Trophoblast cell (in vitro differentiated cells and primary cell): ENCODE measurements at regions not wholly inside any gene's neighbourhood (a gene's known extent, or its start where the extent isn't known, plus 50 kb on each side); places are given as distances from the start of the nearest gene placed in this dataset.

ENCODE experiments used
- DNase-seq, 2 donors: peaks; one replicate each; pipeline ENCODE4 v3.0.0-alpha.2; 2016
- H2AFZ ChIP-seq: 2 replicates; pipeline ENCODE4 v1.6.1; 2013; ENCODE audit warnings: low read length, moderate library complexity, mild to moderate bottlenecking; ENCODE audit not compliant: insufficient read depth, poor library complexity
- H2AK5ac ChIP-seq: 2 replicates; pipeline ENCODE4 v1.6.1; 2013; ENCODE audit warnings: mild to moderate bottlenecking, low read length
- H2BK120ac ChIP-seq: 2 replicates; pipeline ENCODE4 v1.6.1; 2013; ENCODE audit warnings: low read length, mild to moderate bottlenecking, moderate library complexity; ENCODE audit not compliant: insufficient read depth, poor library complexity
- H2BK12ac ChIP-seq: 2 replicates; pipeline ENCODE4 v1.6.1; 2013; ENCODE audit warnings: mild to moderate bottlenecking, low read length, moderate library complexity
- H2BK5ac ChIP-seq: 2 replicates; pipeline ENCODE4 v1.6.1; 2013; ENCODE audit warnings: low read length, low read depth, moderate library complexity, mild to moderate bottlenecking; ENCODE audit not compliant: poor library complexity
- H3K14ac ChIP-seq: 2 replicates; pipeline ENCODE4 v1.6.1; 2013; ENCODE audit warnings: mild to moderate bottlenecking, low read length
- H3K18ac ChIP-seq: 2 replicates; pipeline ENCODE4 v1.6.1; 2013; ENCODE audit warnings: mild to moderate bottlenecking, low read length
- H3K23ac ChIP-seq: 2 replicates; pipeline ENCODE4 v1.6.1; 2013; ENCODE audit warnings: low read length
- H3K27ac ChIP-seq: 2 replicates; pipeline ENCODE4 v1.5.1; 2013; ENCODE audit warnings: low read depth, mild to moderate bottlenecking, inconsistent platforms, low read length, moderate library complexity
- H3K27me3 ChIP-seq: 2 replicates; pipeline ENCODE4 v1.6.1; 2013; ENCODE audit warnings: inconsistent platforms, mild to moderate bottlenecking, low read length, moderate library complexity; ENCODE audit not compliant: insufficient read depth
- H3K36me3 ChIP-seq, 2 experiments: 1 replicate in 1 of 2; 2 replicates in 1 of 2; pipeline ENCODE4 v1.6.1; 2013; ENCODE audit warnings: low read length in 2 of 2, mild to moderate bottlenecking in 2 of 2, moderate library complexity in 1 of 2; ENCODE audit not compliant: insufficient read depth in 2 of 2, control insufficient read depth in 1 of 2
- H3K4ac ChIP-seq: 2 replicates; pipeline ENCODE4 v1.6.1; 2013; ENCODE audit warnings: low read depth, mild to moderate bottlenecking, low read length, moderate library complexity
- H3K4me1 ChIP-seq, 2 experiments: 1 replicate in 1 of 2; 2 replicates in 1 of 2; pipeline ENCODE4 v1.6.1; 2013; ENCODE audit warnings: low read length in 2 of 2, mild to moderate bottlenecking in 2 of 2, moderate library complexity in 1 of 2; ENCODE audit not compliant: insufficient read depth in 2 of 2, control insufficient read depth in 1 of 2
- H3K4me2 ChIP-seq: 2 replicates; pipeline ENCODE4 v1.6.1; 2013; ENCODE audit warnings: inconsistent platforms, mild to moderate bottlenecking, low read length, moderate library complexity
- H3K4me3 ChIP-seq: 2 replicates; pipeline ENCODE4 v1.5.1; 2013; ENCODE audit warnings: mild to moderate bottlenecking, low read depth, low read length, inconsistent platforms
- H3K79me1 ChIP-seq: one replicate; pipeline ENCODE4 v1.6.1; 2013; ENCODE audit warnings: low read length
- H3K79me2 ChIP-seq: 2 replicates; pipeline ENCODE4 v1.6.1; 2013; ENCODE audit warnings: low read length, mild to moderate bottlenecking; ENCODE audit not compliant: control insufficient read depth, insufficient read depth, poor library complexity
- H3K9ac ChIP-seq: 2 replicates; pipeline ENCODE4 v1.6.1; 2013; ENCODE audit warnings: mild to moderate bottlenecking, low read length
- H3K9me3 ChIP-seq: 2 replicates; pipeline ENCODE4 v1.6.1; 2013; ENCODE audit warnings: low read depth, mild to moderate bottlenecking, control low read depth, inconsistent platforms, low read length; ENCODE audit not compliant: insufficient read depth
- H4K12ac ChIP-seq: 2 replicates; pipeline ENCODE4 v1.6.1; 2013; ENCODE audit warnings: low read depth, mild to moderate bottlenecking, low read length, moderate library complexity
- H4K8ac ChIP-seq: 2 replicates; pipeline ENCODE4 v1.6.1; 2013; ENCODE audit warnings: low read depth, mild to moderate bottlenecking, low read length, moderate library complexity
- H4K91ac ChIP-seq: one replicate; pipeline ENCODE4 v1.6.1; 2013; ENCODE audit warnings: low read depth, mild to moderate bottlenecking, low read length, moderate library complexity
- whole genome bisulfite sequencing: extraction: QIAGEN DNeasy Blood & Tissue Kit; methylation state at CpG from one replicate; pipeline ENCODE4 v1.1.7; 2013; ENCODE audit warnings: missing lambda C conversion rate; ENCODE audit not compliant: insufficient read length, insufficient coverage; ENCODE audit errors: extremely low coverage; 5-methylcytosine and 5-hydroxymethylcytosine counted together

DNA sequence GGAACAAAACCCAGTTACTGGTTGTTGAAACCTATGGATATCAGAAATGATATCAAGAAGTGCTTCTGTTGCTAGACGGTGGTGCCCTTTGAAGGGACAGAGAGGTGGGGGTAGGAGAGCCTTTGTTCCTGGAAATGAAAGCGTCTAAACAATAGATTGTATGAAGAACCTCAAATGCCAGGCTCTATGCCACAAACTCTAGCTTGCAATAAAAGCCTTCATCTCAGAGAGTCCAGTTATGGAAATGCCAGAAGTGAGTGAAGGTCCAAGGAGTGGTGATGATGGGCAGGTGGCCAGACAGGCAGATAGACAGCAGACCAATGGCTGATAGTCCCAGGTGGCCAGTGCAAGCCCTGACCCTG is 414.1 kb upstream of the PROX1 start:
- no peak overlapping the region for H3K23ac ChIP-seq
- no peak overlapping the region for H2AFZ ChIP-seq
- H3K4ac ChIP-seq: no peak overlapping the region
- no peak overlapping the region for H2BK5ac ChIP-seq
- H3K36me3 ChIP-seq: no peaks in the 10 kb centered on the region
- H3K4me3 ChIP-seq: no peak overlapping the region
- no peaks in the 10 kb centered on the region for H3K79me2 ChIP-seq
- H4K91ac ChIP-seq: no peak overlapping the region
- no peak for DNase-seq
- no peak overlapping the region for H3K14ac ChIP-seq
- peaks cover 4% of the 10 kb centered on the region for H3K9me3 ChIP-seq
- H3K27ac ChIP-seq: no peak overlapping the region
- no peaks in the 10 kb centered on the region for H3K4me1 ChIP-seq
- H2BK120ac ChIP-seq: no peak overlapping the region
- no peak overlapping the region for H2AK5ac ChIP-seq
- no peak overlapping the region for H3K4me2 ChIP-seq
- no peaks in the 10 kb centered on the region for H3K27me3 ChIP-seq
- no peak overlapping the region for H4K8ac ChIP-seq
- no peak overlapping the region for H4K12ac ChIP-seq
- no peak overlapping the region for H3K18ac ChIP-seq
- H3K79me1 ChIP-seq: no peaks in the 10 kb centered on the region
- WGBS: no CpG with 5 or more reads among the region's 2 CpGs
- no peak overlapping the region for H2BK12ac ChIP-seq
- H3K9ac ChIP-seq: no peak overlapping the region

DNA sequence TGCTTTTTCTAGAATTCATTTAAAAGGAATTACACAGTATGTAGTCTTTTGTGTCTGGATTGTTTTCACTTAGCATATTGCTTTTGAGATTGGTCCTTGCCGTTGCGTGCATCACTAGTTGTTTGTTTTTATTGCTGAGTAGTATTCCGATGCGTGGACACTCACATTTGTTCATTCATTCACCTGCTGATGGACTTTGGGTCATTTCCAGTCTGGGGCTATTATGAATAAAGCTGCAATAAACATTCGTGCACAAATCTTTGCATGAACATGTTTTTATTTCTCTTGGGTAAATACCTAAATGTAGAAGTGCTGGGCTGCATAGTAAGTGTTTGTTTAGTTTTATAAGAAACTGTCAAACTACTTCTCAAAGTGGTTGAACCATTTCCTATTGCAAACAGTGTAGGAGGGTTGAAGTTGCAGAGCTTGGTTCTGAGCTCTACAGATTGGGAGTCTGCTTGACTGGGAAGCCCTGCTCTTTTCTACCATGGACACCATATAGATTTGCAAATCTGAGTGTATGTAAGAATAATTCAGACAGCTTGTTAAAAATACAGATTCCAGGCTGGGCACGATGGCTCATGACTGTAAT is 404.7 kb upstream of the PROX1 start:
- Histone ChIP-seq H2AK5ac (no peak overlapping the region), H3K9ac (no peak overlapping the region), H3K23ac (no peak overlapping the region), H3K14ac (no peak overlapping the region), H3K79me1 (no peaks in the 10 kb centered on the region), H4K8ac (no peak overlapping the region), H3K9me3 (no peaks in the 10 kb centered on the region), H2BK12ac (no peak overlapping the region), H3K4me1 (no peaks in the 10 kb centered on the region), H2BK120ac (no peak overlapping the region), H3K4me2 (no peak overlapping the region), H3K4ac (no peak overlapping the region), H2BK5ac (no peak overlapping the region), H4K12ac (no peak overlapping the region), H3K27me3 (no peaks in the 10 kb centered on the region), H3K27ac (no peak overlapping the region), H3K4me3 (no peak overlapping the region), H3K36me3 (no peaks in the 10 kb centered on the region), H3K18ac (no peak overlapping the region), H4K91ac (no peak overlapping the region), H2AFZ (no peak overlapping the region), H3K79me2 (no peaks in the 10 kb centered on the region)
- DNase-seq: no peak
- no CpG with 5 or more reads among the region's 6 CpGs for WGBS

DNA sequence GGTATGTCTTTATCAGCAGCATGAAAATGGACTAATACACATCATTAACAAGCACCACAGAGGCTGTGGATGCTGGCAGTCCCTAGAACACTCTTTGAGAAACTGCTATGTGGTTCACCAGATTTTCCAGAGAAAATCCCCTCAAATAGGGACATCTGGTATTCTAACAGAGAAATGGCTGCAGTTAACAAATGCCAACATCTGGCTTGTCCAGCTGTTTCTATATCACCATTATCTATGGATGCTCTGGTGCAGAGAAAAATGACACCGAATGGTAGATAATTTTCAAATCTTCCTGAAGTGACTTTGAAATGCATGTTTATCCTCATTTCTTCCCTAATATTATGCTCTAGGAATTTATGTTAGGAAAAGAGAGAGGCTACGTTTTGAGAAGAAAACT is 403.5 kb upstream of the PROX1 start:
- Histone ChIP-seq H3K4ac (no peak overlapping the region), H3K79me1 (no peaks in the 10 kb centered on the region), H4K8ac (no peak overlapping the region), H3K14ac (no peak overlapping the region), H2AK5ac (no peak overlapping the region), H3K4me3 (no peak overlapping the region), H2BK120ac (no peak overlapping the region), H3K27me3 (no peaks in the 10 kb centered on the region), H4K91ac (no peak overlapping the region), H3K36me3 (no peaks in the 10 kb centered on the region), H2BK12ac (no peak overlapping the region), H3K79me2 (no peaks in the 10 kb centered on the region), H2BK5ac (no peak overlapping the region), H3K4me1 (no peaks in the 10 kb centered on the region), H4K12ac (no peak overlapping the region), H3K18ac (no peak overlapping the region), H3K9ac (no peak overlapping the region), H3K23ac (no peak overlapping the region), H3K4me2 (no peak overlapping the region), H3K9me3 (no peaks in the 10 kb centered on the region), H3K27ac (no peak overlapping the region), H2AFZ (no peak overlapping the region)
- WGBS: no CpG with 5 or more reads among the region's 2 CpGs
- DNase-seq: no peak

- H2BK5ac ChIP-seq: no peak overlapping the region
- WGBS: no CpG with 5 or more reads among the region's 2 CpGs
- no peak overlapping the region for H4K12ac ChIP-seq
- no peaks in the 10 kb centered on the region for H3K36me3 ChIP-seq
- H4K8ac ChIP-seq: no peak overlapping the region
- no peak overlapping the region for H3K4me3 ChIP-seq
- no peak overlapping the region for H2AK5ac ChIP-seq
- H3K4me1 ChIP-seq: no peaks in the 10 kb centered on the region
- no peak overlapping the region for H2BK120ac ChIP-seq
- H4K91ac ChIP-seq: no peak overlapping the region
- H3K4ac ChIP-seq: no peak overlapping the region
- H2BK12ac ChIP-seq: no peak overlapping the region
- no peak overlapping the region for H3K4me2 ChIP-seq
- no peak overlapping the region for H3K9ac ChIP-seq
- no peaks in the 10 kb centered on the region for H3K79me2 ChIP-seq
- no peaks in the 10 kb centered on the region for H3K27me3 ChIP-seq
- no peak overlapping the region for H2AFZ ChIP-seq
- H3K14ac ChIP-seq: no peak overlapping the region
- no peaks in the 10 kb centered on the region for H3K9me3 ChIP-seq
- H3K23ac ChIP-seq: no peak overlapping the region
- no peak overlapping the region for H3K18ac ChIP-seq
- H3K27ac ChIP-seq: no peak overlapping the region
- no peak for DNase-seq
- H3K79me1 ChIP-seq: no peaks in the 10 kb centered on the region
Measured at GRCh38 chr1:213585402-213585801, 402.4 kb upstream of the PROX1 start.
